ENCODE measurements at regions not wholly inside any gene's neighbourhood (a gene's known extent, or its start where the extent isn't known, plus 50 kb on each side); places are given as distances from the start of the nearest gene placed in this dataset.

- no peaks in the 10 kb centered on the region for H3K79me2 ChIP-seq (ENCODE audit: insufficient read depth, low read length)
- H4K20me1 ChIP-seq (ENCODE audit: insufficient read depth, low read length) = no peaks in the 10 kb centered on the region
- no peak overlapping the region for H3K27ac ChIP-seq (ENCODE audit: low read length)
- no peak overlapping the region for H2AFZ ChIP-seq (ENCODE audit: low read depth, low read length)
- no peak overlapping the region for H3K9ac ChIP-seq (ENCODE audit: low read depth, low read length)
- TF ChIP-seq CTCF (IDR thresholded peaks at IDR 0.05; ENCODE audit: borderline replicate concordance, extremely low read depth, low read length, poor library complexity, severe bottlenecking) (no peak), EZH2 (IDR thresholded peaks at IDR 0.05; ENCODE audit: borderline replicate concordance, low read depth, low read length, severe bottlenecking) (no peak)
- no peaks in the 10 kb centered on the region for H3K36me3 ChIP-seq (ENCODE audit: insufficient read depth, low read length)
- no peak for DNase-seq
- no peak for ATAC-seq (ENCODE audit: insufficient read depth, low read depth)
- no peaks in the 10 kb centered on the region for H3K9me3 ChIP-seq (ENCODE audit: insufficient read depth, low read length, severe bottlenecking)
- H3K4me3 ChIP-seq (ENCODE audit: low read depth in 1 of 2, low read length in 2 of 2) = no peak overlapping the region
- H3K4me2 ChIP-seq (ENCODE audit: insufficient read depth, low read length) = no peak overlapping the region
- no peaks in the 10 kb centered on the region for H3K27me3 ChIP-seq (ENCODE audit: insufficient read depth, low read length, poor library complexity)
- H3K4me1 ChIP-seq (ENCODE audit: insufficient read depth, low read length) = no peaks in the 10 kb centered on the region
Measured at GRCh38 chr15:94164971-94165370, 66.4 kb upstream of the MCTP2 start.

GRCh38 chr15:94164202-94164807, 67.1 kb upstream of the MCTP2 start:
- H3K27ac ChIP-seq (ENCODE audit: low read length) = no peak overlapping the region
- ATAC-seq (ENCODE audit: insufficient read depth, low read depth) (peak; percentile 72), DNase-seq (peak; percentile 62)
- H3K36me3 ChIP-seq (ENCODE audit: insufficient read depth, low read length) = no peaks in the 10 kb centered on the region
- H3K79me2 ChIP-seq (ENCODE audit: insufficient read depth, low read length) = no peaks in the 10 kb centered on the region
- no peak overlapping the region for H3K4me3 ChIP-seq (ENCODE audit: low read depth in 1 of 2, low read length in 2 of 2)
- H3K4me1 ChIP-seq (ENCODE audit: insufficient read depth, low read length) = no peaks in the 10 kb centered on the region
- no peaks in the 10 kb centered on the region for H3K9me3 ChIP-seq (ENCODE audit: insufficient read depth, low read length, severe bottlenecking)
- TF ChIP-seq EZH2 (IDR thresholded peaks at IDR 0.05; ENCODE audit: borderline replicate concordance, low read depth, low read length, severe bottlenecking) (no peak), CTCF (IDR thresholded peaks at IDR 0.05; ENCODE audit: borderline replicate concordance, extremely low read depth, low read length, poor library complexity, severe bottlenecking) (peak; percentile 93)
- no peak overlapping the region for H2AFZ ChIP-seq (ENCODE audit: low read depth, low read length)
- no peaks in the 10 kb centered on the region for H3K27me3 ChIP-seq (ENCODE audit: insufficient read depth, low read length, poor library complexity)
- no peak overlapping the region for H3K4me2 ChIP-seq (ENCODE audit: insufficient read depth, low read length)
- H4K20me1 ChIP-seq (ENCODE audit: insufficient read depth, low read length) = no peaks in the 10 kb centered on the region
- H3K9ac ChIP-seq (ENCODE audit: low read depth, low read length) = no peak overlapping the region

- DNase-seq (no peak), ATAC-seq (ENCODE audit: insufficient read depth, low read depth) (no peak)
- H3K36me3 ChIP-seq (ENCODE audit: insufficient read depth, low read length) = no peaks in the 10 kb centered on the region
- no peak for TF ChIP-seq EZH2 (IDR thresholded peaks at IDR 0.05; ENCODE audit: borderline replicate concordance, low read depth, low read length, severe bottlenecking)
- no peak overlapping the region for H3K9ac ChIP-seq (ENCODE audit: low read depth, low read length)
- H2AFZ ChIP-seq (ENCODE audit: low read depth, low read length) = no peak overlapping the region
- H3K27me3 ChIP-seq (ENCODE audit: insufficient read depth, low read length, poor library complexity) = no peaks in the 10 kb centered on the region
- H4K20me1 ChIP-seq (ENCODE audit: insufficient read depth, low read length) = no peaks in the 10 kb centered on the region
- H3K4me1 ChIP-seq (ENCODE audit: insufficient read depth, low read length) = no peaks in the 10 kb centered on the region
- H3K79me2 ChIP-seq (ENCODE audit: insufficient read depth, low read length) = no peaks in the 10 kb centered on the region
- H3K4me3 ChIP-seq (ENCODE audit: low read depth in 1 of 2, low read length in 2 of 2) = no peak overlapping the region
- no peak overlapping the region for H3K4me2 ChIP-seq (ENCODE audit: insufficient read depth, low read length)
- H3K9me3 ChIP-seq (ENCODE audit: insufficient read depth, low read length, severe bottlenecking) = no peaks in the 10 kb centered on the region
- H3K27ac ChIP-seq (ENCODE audit: low read length) = no peak overlapping the region
Measured at GRCh38 chr15:94162939-94163338, 68.4 kb upstream of the MCTP2 start.

- Histone ChIP-seq H3K4me2 (ENCODE audit: insufficient read depth, low read length) (no peak overlapping the region), H4K20me1 (ENCODE audit: insufficient read depth, low read length) (no peaks in the 10 kb centered on the region), H3K4me1 (ENCODE audit: insufficient read depth, low read length) (no peaks in the 10 kb centered on the region), H3K9me3 (ENCODE audit: insufficient read depth, low read length, severe bottlenecking) (no peaks in the 10 kb centered on the region), H3K36me3 (ENCODE audit: insufficient read depth, low read length) (no peaks in the 10 kb centered on the region), H3K27me3 (ENCODE audit: insufficient read depth, low read length, poor library complexity) (no peaks in the 10 kb centered on the region), H3K79me2 (ENCODE audit: insufficient read depth, low read length) (no peaks in the 10 kb centered on the region), H3K9ac (ENCODE audit: low read depth, low read length) (no peak overlapping the region), H3K27ac (ENCODE audit: low read length) (no peak overlapping the region), H2AFZ (ENCODE audit: low read depth, low read length) (no peak overlapping the region), H3K4me3 (ENCODE audit: low read depth in 1 of 2, low read length in 2 of 2) (no peak overlapping the region)
- DNase-seq (no peak), ATAC-seq (ENCODE audit: insufficient read depth, low read depth) (no peak)
- TF ChIP-seq EZH2 (IDR thresholded peaks at IDR 0.05; ENCODE audit: borderline replicate concordance, low read depth, low read length, severe bottlenecking) (no peak), CTCF (IDR thresholded peaks at IDR 0.05; ENCODE audit: borderline replicate concordance, extremely low read depth, low read length, poor library complexity, severe bottlenecking) (no peak)
Measured at GRCh38 chr15:94154255-94154654, 77.1 kb upstream of the MCTP2 start.
